Lower leg skin (tissue), 4 donors: ENCODE measurements at regions not wholly inside any gene's neighbourhood (a gene's known extent, or its start where the extent isn't known, plus 50 kb on each side); places are given as distances from the start of the nearest gene placed in this dataset.
"Not testable (repeated sequence)": the region's sequence is repeated elsewhere in the genome, so short reads cannot be mapped to it uniquely, and the experiment has no call there.

Source experiments
- DNase-seq, 2 donors: peaks; one replicate each; pipeline ENCODE4 v3.0.0-alpha.2; 2019; ENCODE audit warnings: low spot score in 2 of 2
- H3K4me3 ChIP-seq: fragments of 200-600 bp; sonication (generic); 2 replicates; pipeline ENCODE4 v1.5.1; 2017; ENCODE audit warnings: mild to moderate bottlenecking, low read depth; ENCODE audit not compliant: poor library complexity, severe bottlenecking
- CTCF ChIP-seq, 3 donors: fragments of 450-650 bp; IDR thresholded peaks; one replicate each; pipeline ENCODE4 v1.5.1; 2016; ENCODE audit warnings: antibody characterized with exemption in 3 of 3, mild to moderate bottlenecking in 3 of 3, moderate library complexity in 2 of 3
- POLR2A ChIP-seq, 2 donors: fragments of 450-650 bp; IDR thresholded peaks; one replicate each; pipeline ENCODE4 v1.6.1; 2016 to 2017; ENCODE audit warnings: antibody characterized with exemption in 2 of 2, mild to moderate bottlenecking in 1 of 2, moderate library complexity in 1 of 2
- WGBS, 2 donors: methylation state at CpG; one replicate each; pipeline ENCODE4 v1.1.5; 2018; 5-methylcytosine and 5-hydroxymethylcytosine counted together
- intact Hi-C: fragments of 100-400 bp; cut with DNase I; formaldehyde crosslinking; loops from one replicate; pipeline ENCODE4 v1.15.0; 2023; ENCODE audit warnings: low total_unique reads

- H3K4me3 ChIP-seq = no peak overlapping the region
- 92 to 96% methylated on average over 5 of the region's 5 CpGs for WGBS, 2 donors
- no peak for TF ChIP-seq POLR2A (IDR thresholded peaks at IDR 0.05)
- TF ChIP-seq CTCF (IDR thresholded peaks at IDR 0.05) = no peak
- intact Hi-C loops = no loop called here
- DNase-seq = no peak
These were observed 1366.0 kb downstream of the NCAM2 start for GRCh38 chr21:22364163-22364562.

GRCh38 chr21:22374218-22374969 lies 1376.2 kb downstream of the NCAM2 start:
- DNase-seq = no peak
- intact Hi-C loops = no loop called here
- TF ChIP-seq POLR2A (IDR thresholded peaks at IDR 0.05) = no peak
- no peak for TF ChIP-seq CTCF (IDR thresholded peaks at IDR 0.05)
- 38 to 40% methylated on average over 7 of the region's 7 CpGs for WGBS, 2 donors
- H3K4me3 ChIP-seq = no peak overlapping the region

- DNase-seq, H3K4me3 ChIP-seq, intact Hi-C loops: not testable (repeated sequence)
- WGBS, 2 donors = 89% methylated on average over 3 of the region's 3 CpGs
These were observed 1379.6 kb downstream of the NCAM2 start for GRCh38 chr21:22377795-22378194.

GRCh38 chr21:22393324-22393723 lies 1395.1 kb downstream of the NCAM2 start:
- H3K4me3 ChIP-seq = no peak overlapping the region
- no peak for DNase-seq
- intact Hi-C loops = no loop called here
- TF ChIP-seq CTCF (IDR thresholded peaks at IDR 0.05) (no peak), POLR2A (IDR thresholded peaks at IDR 0.05) (no peak)

GRCh38 chr21:22395965-22396364 lies 1397.8 kb downstream of the NCAM2 start:
- 92% methylated on average over 6 of the region's 6 CpGs for WGBS, 2 donors

More at GRCh38 chr21:22395965-22396364, 1397.8 kb downstream of the NCAM2 start:
- DNase-seq = no peak
- TF ChIP-seq CTCF (IDR thresholded peaks at IDR 0.05) (no peak), POLR2A (IDR thresholded peaks at IDR 0.05) (no peak)
- H3K4me3 ChIP-seq = no peak overlapping the region
- intact Hi-C loops = no loop called here
